ENCODE measurements at regions not wholly inside any gene's neighbourhood (a gene's known extent, or its start where the extent isn't known, plus 50 kb on each side); places are given as distances from the start of the nearest gene placed in this dataset.

DNA sequence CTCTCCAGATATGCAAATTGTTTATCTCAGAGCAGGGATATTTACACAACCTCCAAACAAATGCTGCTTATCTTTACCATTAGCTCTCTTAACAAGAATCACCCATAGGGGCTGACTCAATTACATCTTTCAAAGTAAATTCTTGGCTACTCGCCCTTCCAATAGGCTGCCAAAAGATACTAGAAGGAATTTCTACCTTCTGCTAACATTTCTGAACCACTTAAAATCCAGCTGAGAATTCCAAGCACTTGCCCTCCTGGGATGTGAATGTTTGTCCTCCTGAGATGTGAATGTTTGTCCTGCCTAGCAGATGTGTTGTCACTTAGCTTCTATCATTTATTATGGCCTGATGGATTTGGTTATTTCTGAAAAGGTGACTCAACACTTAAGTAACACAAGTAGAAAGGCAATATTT, 388.0 kb downstream of the GJA1 start:
- Histone ChIP-seq H3K27ac (peak overlapping the region in 1 of 10 donors; percentile 3), H3K36me3 (no peaks in the 10 kb centered on the region), H3K4me1 (peaks cover 0 to 17% (median 9%) of the 10 kb centered on the region in 9 donors), H3K9me3 (peaks cover 0 to 26% (median 9%) of the 10 kb centered on the region in 11 donors), H3K4me3 (no peak overlapping the region), H3K27me3 (no peaks in the 10 kb centered on the region)
- intact Hi-C loops (cut with DNase I) = loop anchor here in 1 of 10 donors (10.0 kb wide), 1 partner anchor 109 kb away; no protein-coding TSS in a partner anchor
- WGBS, 2 donors = 31 to 43% methylated on average over 1 of the region's 1 CpG
- ATAC-seq = no peak
- no peak for DNase-seq
- TF ChIP-seq, protein P1, sequence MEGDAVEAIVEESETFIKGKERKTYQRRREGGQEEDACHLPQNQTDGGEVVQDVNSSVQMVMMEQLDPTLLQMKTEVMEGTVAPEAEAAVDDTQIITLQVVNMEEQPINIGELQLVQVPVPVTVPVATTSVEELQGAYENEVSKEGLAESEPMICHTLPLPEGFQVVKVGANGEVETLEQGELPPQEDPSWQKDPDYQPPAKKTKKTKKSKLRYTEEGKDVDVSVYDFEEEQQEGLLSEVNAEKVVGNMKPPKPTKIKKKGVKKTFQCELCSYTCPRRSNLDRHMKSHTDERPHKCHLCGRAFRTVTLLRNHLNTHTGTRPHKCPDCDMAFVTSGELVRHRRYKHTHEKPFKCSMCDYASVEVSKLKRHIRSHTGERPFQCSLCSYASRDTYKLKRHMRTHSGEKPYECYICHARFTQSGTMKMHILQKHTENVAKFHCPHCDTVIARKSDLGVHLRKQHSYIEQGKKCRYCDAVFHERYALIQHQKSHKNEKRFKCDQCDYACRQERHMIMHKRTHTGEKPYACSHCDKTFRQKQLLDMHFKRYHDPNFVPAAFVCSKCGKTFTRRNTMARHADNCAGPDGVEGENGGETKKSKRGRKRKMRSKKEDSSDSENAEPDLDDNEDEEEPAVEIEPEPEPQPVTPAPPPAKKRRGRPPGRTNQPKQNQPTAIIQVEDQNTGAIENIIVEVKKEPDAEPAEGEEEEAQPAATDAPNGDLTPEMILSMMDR (IDR thresholded peaks at IDR 0.05) = no peak

DNA sequence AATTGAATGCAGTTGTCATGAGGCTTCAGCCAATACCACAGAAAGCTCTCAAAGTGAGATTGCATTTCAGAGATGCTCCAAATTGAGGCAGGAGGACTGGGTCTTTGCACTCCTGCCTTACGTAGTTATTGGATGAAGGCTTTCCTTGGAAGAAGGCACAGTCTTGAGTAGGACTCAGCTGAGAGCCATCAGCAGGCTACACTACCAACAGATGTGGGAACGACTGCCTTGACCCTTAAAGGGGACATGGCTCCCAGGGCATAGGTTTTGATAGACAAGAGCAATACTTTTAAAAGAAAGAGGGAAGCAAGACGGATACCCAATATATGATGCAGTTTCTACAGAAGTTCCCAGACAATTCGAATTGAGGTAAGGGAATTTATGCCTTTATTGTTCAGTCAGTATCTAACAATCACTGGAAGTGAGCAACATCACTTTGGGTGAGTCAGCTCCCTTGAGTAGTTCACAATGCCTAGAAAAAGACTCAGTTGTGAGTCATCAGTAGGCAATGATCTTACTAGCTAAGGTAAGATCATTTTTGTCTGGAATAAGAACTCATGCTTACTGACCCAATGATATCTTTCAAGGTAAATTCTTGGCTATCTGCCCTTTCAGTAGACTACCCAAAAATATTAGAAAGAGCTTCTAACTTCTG, 390.8 kb downstream of the GJA1 start:
- no peak for DNase-seq
- Histone ChIP-seq H3K9me3 (peaks cover 0 to 4% (median 0%) of the 10 kb centered on the region in 11 donors), H3K27ac (peak overlapping the region in 3 of 10 donors; percentile 18 to 51 (median 45)), H3K36me3 (no peaks in the 10 kb centered on the region), H3K27me3 (no peaks in the 10 kb centered on the region), H3K4me3 (no peak overlapping the region), H3K4me1 (peaks cover 0 to 32% (median 20%) of the 10 kb centered on the region in 9 donors)
- TF ChIP-seq, protein P1 (IDR thresholded peaks at IDR 0.05) = no peak
- intact Hi-C loops (cut with DNase I) = loop anchor here in 1 of 10 donors (10.0 kb wide), 1 partner anchor 111 kb away; no protein-coding TSS in a partner anchor
- ATAC-seq = peak in 5 of 8 donors; percentile 59 to 81 (median 74)
- 70 to 73% methylated on average over 4 of the region's 4 CpGs for WGBS, 2 donors

DNA sequence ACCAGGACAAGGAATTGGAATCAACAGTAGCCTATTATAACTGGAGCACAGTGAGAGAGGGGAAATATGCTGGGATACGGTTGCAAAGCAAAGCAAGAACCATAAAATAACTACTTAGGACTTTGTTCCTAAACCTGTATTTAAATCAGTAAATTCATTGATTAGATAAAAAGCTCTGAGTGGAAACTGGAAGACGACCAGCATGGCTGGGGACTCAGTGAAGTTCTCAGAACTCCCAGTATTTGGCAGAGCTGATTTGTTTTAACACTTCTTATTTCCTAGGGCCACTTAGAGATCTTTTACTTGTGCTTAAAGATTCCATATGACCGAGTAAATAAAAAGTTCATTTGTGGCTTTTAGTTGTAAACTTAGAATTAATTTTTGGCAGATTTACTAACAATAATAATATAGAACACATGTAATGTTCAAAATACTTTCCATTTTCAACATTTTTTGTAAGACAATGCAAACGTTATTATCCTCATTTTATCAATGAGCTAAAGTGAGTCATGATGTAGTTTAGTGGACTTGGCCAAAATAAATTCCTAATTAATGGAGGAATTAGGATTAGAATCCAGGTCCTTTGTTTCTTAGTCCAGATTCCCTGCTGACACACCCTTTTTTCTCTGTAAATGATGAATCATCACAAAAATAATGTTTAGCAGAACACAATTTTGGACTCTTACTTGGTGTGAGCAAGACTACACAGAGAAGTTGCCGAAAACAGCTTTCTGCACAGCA, 392.9 kb downstream of the GJA1 start:
- WGBS, 2 donors = 52 to 56% methylated on average over 5 of the region's 5 CpGs
- H3K36me3 ChIP-seq = no peaks in the 10 kb centered on the region
- ATAC-seq (peak in 1 of 8 donors; percentile 32), DNase-seq (no peak)
- H3K27me3 ChIP-seq = no peaks in the 10 kb centered on the region
- H3K27ac ChIP-seq = no peak overlapping the region
- no peaks in the 10 kb centered on the region for H3K9me3 ChIP-seq
- intact Hi-C loops (cut with DNase I) = loop anchor here in 1 of 10 donors (10.0 kb wide), 1 partner anchor 114 kb away; no protein-coding TSS in a partner anchor
- TF ChIP-seq, protein P1 (IDR thresholded peaks at IDR 0.05) = no peak
- H3K4me3 ChIP-seq = no peak overlapping the region
- peaks cover 0 to 28% (median 18%) of the 10 kb centered on the region in 9 donors for H3K4me1 ChIP-seq

DNA sequence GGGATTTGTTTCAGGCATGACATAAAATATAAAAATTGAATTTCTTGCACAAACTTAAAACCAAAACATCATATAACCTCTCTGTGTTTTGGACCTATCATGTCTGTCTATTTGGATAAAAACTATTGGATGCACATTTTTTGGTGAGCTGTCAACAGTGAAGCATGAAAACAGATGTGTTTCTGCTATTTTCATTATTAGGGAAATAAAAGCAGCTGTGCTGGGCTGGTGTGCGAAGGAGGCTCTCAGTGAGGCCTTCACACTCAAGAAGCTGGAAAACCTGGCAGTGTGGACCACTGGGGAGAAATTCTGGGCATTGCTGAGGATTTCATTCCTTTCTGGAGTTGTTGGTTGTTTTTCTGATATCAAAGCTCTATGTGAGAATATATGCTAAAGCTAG, 395.3 kb downstream of the GJA1 start:
- no peaks in the 10 kb centered on the region for H3K9me3 ChIP-seq
- no peak overlapping the region for H3K4me3 ChIP-seq
- peak overlapping the region in 5 of 10 donors; percentile 8 to 58 (median 42) for H3K27ac ChIP-seq
- TF ChIP-seq, protein P1 (IDR thresholded peaks at IDR 0.05) = no peak
- DNase-seq = no peak
- H3K27me3 ChIP-seq = no peaks in the 10 kb centered on the region
- peak in 6 of 8 donors; percentile 33 to 69 (median 58) for ATAC-seq
- peaks cover 0 to 21% (median 15%) of the 10 kb centered on the region in 9 donors for H3K4me1 ChIP-seq
- WGBS, 2 donors = 20 to 30% methylated on average over 1 of the region's 1 CpG
- intact Hi-C loops (cut with DNase I) = loop anchor here in 3 of 10 donors (5.0 to 10.0 kb wide), 4 partner anchors 53 to 236 kb away; no protein-coding TSS in a partner anchor
- no peaks in the 10 kb centered on the region for H3K36me3 ChIP-seq

All from heart right ventricle (tissue), 16 donors.